ENCODE measurements at regions not wholly inside any gene's neighbourhood (a gene's known extent, or its start where the extent isn't known, plus 50 kb on each side); places are given as distances from the start of the nearest gene placed in this dataset.

- H3K27ac Mint-ChIP-seq = no peak overlapping the region
Measured at GRCh38 chrX:8067754-8068462, 103.2 kb downstream of the VCX2 start.

GRCh38 chrX:8052909-8053308 is 118.2 kb downstream of the VCX2 start:
- Mint-ChIP-seq H3K4me1 (no peaks in the 10 kb centered on the region), H3K9me3 (peaks cover 0 to 2% (median 0%) of the 10 kb centered on the region in 5 donors), H3K27me3 (no peaks in the 10 kb centered on the region), H3K4me3 (no peak overlapping the region), H3K36me3 (no peaks in the 10 kb centered on the region), H3K27ac (no peak overlapping the region)
- POLR2A ChIA-PET = no interaction called here
- H3K27ac ChIP-seq (ENCODE audit: low read depth, low read length) = no peak overlapping the region
- H3K4me3 ChIP-seq (ENCODE audit: low read length) = no peak overlapping the region
- CTCF ChIA-PET = no interaction called here
- DNase-seq = no peak
- H3K9me3 ChIP-seq (ENCODE audit: low read length) = no peaks in the 10 kb centered on the region
- no peaks in the 10 kb centered on the region for H3K27me3 ChIP-seq (ENCODE audit: insufficient read depth, low read length, poor library complexity, severe bottlenecking)
- H3K36me3 ChIP-seq (ENCODE audit: insufficient read depth, low read length) = no peaks in the 10 kb centered on the region
- H3K4me1 ChIP-seq (ENCODE audit: insufficient read depth, low read length) = no peaks in the 10 kb centered on the region

More at GRCh38 chrX:8067754-8068462, 103.2 kb downstream of the VCX2 start:
- Mint-ChIP-seq H3K4me3 (no peak overlapping the region), H3K4me1 (no peaks in the 10 kb centered on the region), H3K27me3 (no peaks in the 10 kb centered on the region), H3K36me3 (peaks cover 0 to 6% (median 0%) of the 10 kb centered on the region in 3 donors), H3K9me3 (peaks cover 0 to 3% (median 0%) of the 10 kb centered on the region in 5 donors)
- no peaks in the 10 kb centered on the region for H3K27me3 ChIP-seq (ENCODE audit: insufficient read depth, low read length, poor library complexity, severe bottlenecking)
- ChIA-PET POLR2A (no interaction called here), CTCF (no interaction called here)
- no peaks in the 10 kb centered on the region for H3K36me3 ChIP-seq (ENCODE audit: insufficient read depth, low read length)
- no peaks in the 10 kb centered on the region for H3K4me1 ChIP-seq (ENCODE audit: insufficient read depth, low read length)
- H3K27ac ChIP-seq (ENCODE audit: low read depth, low read length) = no peak overlapping the region
- no peaks in the 10 kb centered on the region for H3K9me3 ChIP-seq (ENCODE audit: low read length)
- no peak overlapping the region for H3K4me3 ChIP-seq (ENCODE audit: low read length)
- no peak for DNase-seq

- H3K4me3 Mint-ChIP-seq = no peak overlapping the region
- CTCF ChIA-PET = no interaction called here
- H3K4me3 ChIP-seq (ENCODE audit: low read length) = no peak overlapping the region
- peaks cover 0 to 4% of the 10 kb centered on the region in 2 donors for H3K27me3 Mint-ChIP-seq
- no peak for DNase-seq
- no peaks in the 10 kb centered on the region for H3K9me3 ChIP-seq (ENCODE audit: low read length)
- H3K4me1 ChIP-seq (ENCODE audit: insufficient read depth, low read length) = no peaks in the 10 kb centered on the region
- no peak overlapping the region for H3K27ac Mint-ChIP-seq
- no peaks in the 10 kb centered on the region for H3K27me3 ChIP-seq (ENCODE audit: insufficient read depth, low read length, poor library complexity, severe bottlenecking)
- peaks cover 0 to 3% (median 0%) of the 10 kb centered on the region in 5 donors for H3K9me3 Mint-ChIP-seq
- no peaks in the 10 kb centered on the region for H3K36me3 ChIP-seq (ENCODE audit: insufficient read depth, low read length)
- no peaks in the 10 kb centered on the region for H3K4me1 Mint-ChIP-seq
- peaks cover 0 to 6% (median 0%) of the 10 kb centered on the region in 3 donors for H3K36me3 Mint-ChIP-seq
- POLR2A ChIA-PET = no interaction called here
- no peak overlapping the region for H3K27ac ChIP-seq (ENCODE audit: low read depth, low read length)
Measured at GRCh38 chrX:8049827-8050226, 121.2 kb downstream of the VCX2 start.

- Histone ChIP-seq H3K36me3 (ENCODE audit: insufficient read depth, low read length) (no peaks in the 10 kb centered on the region), H3K4me3 (ENCODE audit: low read length) (no peak overlapping the region), H3K27me3 (ENCODE audit: insufficient read depth, low read length, poor library complexity, severe bottlenecking) (no peaks in the 10 kb centered on the region), H3K4me1 (ENCODE audit: insufficient read depth, low read length) (no peaks in the 10 kb centered on the region), H3K27ac (ENCODE audit: low read depth, low read length) (no peak overlapping the region), H3K9me3 (ENCODE audit: low read length) (no peaks in the 10 kb centered on the region)
- no peak overlapping the region for H3K27ac Mint-ChIP-seq
- H3K27me3 Mint-ChIP-seq = peaks cover 3 to 4% of the 10 kb centered on the region in 2 donors
- H3K9me3 Mint-ChIP-seq = peaks cover 0 to 3% (median 1%) of the 10 kb centered on the region in 5 donors
- CTCF ChIA-PET = no interaction called here
- H3K4me3 Mint-ChIP-seq = no peak overlapping the region
- H3K36me3 Mint-ChIP-seq = peaks cover 0 to 9% (median 0%) of the 10 kb centered on the region in 3 donors
- POLR2A ChIA-PET = no interaction called here
- DNase-seq = no peak
- H3K4me1 Mint-ChIP-seq = no peaks in the 10 kb centered on the region
Measured at GRCh38 chrX:8048466-8048865, 121.3 kb upstream of the PNPLA4 start.

GRCh38 chrX:8044947-8045346 is 117.7 kb upstream of the PNPLA4 start:
- H3K4me1 Mint-ChIP-seq = no peaks in the 10 kb centered on the region
- no peak overlapping the region for H3K4me3 Mint-ChIP-seq
- H3K27me3 ChIP-seq (ENCODE audit: insufficient read depth, low read length, poor library complexity, severe bottlenecking) = no peaks in the 10 kb centered on the region
- peaks cover 0 to 9% (median 0%) of the 10 kb centered on the region in 3 donors for H3K36me3 Mint-ChIP-seq
- no peaks in the 10 kb centered on the region for H3K9me3 ChIP-seq (ENCODE audit: low read length)
- H3K27ac ChIP-seq (ENCODE audit: low read depth, low read length) = no peak overlapping the region
- H3K27me3 Mint-ChIP-seq = peaks cover 3 to 4% of the 10 kb centered on the region in 2 donors
- no peak for DNase-seq
- ChIA-PET CTCF (no interaction called here), POLR2A (no interaction called here)
- H3K27ac Mint-ChIP-seq = no peak overlapping the region
- no peak overlapping the region for H3K4me3 ChIP-seq (ENCODE audit: low read length)
- H3K36me3 ChIP-seq (ENCODE audit: insufficient read depth, low read length) = no peaks in the 10 kb centered on the region
- H3K9me3 Mint-ChIP-seq = peaks cover 0 to 3% (median 1%) of the 10 kb centered on the region in 5 donors
- no peaks in the 10 kb centered on the region for H3K4me1 ChIP-seq (ENCODE audit: insufficient read depth, low read length)

DNA sequence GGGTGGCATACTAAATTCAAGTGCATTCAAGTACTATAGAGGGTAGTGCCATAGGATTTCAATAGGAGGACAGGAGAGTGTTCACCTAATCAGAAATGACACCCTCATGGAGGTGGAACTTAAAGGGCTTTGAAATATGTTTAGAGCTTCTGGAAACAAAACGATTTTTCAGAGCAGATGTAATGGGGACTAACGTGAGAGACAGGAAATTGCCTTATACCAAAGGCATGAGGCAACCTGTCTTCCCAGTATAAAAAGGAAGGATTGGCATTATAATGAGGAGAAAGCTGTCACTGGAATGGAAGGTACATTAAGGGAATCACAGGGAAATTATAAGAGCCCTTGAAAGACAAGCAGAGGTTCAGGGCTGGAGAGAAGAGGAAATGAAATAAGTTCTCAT is 116.3 kb upstream of the PNPLA4 start:
- H3K27me3 Mint-ChIP-seq = peaks cover 3 to 4% of the 10 kb centered on the region in 2 donors
- H3K9me3 Mint-ChIP-seq = peaks cover 0 to 3% (median 1%) of the 10 kb centered on the region in 5 donors
- Histone ChIP-seq H3K27me3 (ENCODE audit: insufficient read depth, low read length, poor library complexity, severe bottlenecking) (no peaks in the 10 kb centered on the region), H3K27ac (ENCODE audit: low read depth, low read length) (no peak overlapping the region), H3K4me3 (ENCODE audit: low read length) (no peak overlapping the region), H3K36me3 (ENCODE audit: insufficient read depth, low read length) (no peaks in the 10 kb centered on the region), H3K9me3 (ENCODE audit: low read length) (no peaks in the 10 kb centered on the region), H3K4me1 (ENCODE audit: insufficient read depth, low read length) (no peaks in the 10 kb centered on the region)
- DNase-seq = no peak
- H3K36me3 Mint-ChIP-seq = peaks cover 0 to 9% (median 0%) of the 10 kb centered on the region in 3 donors
- ChIA-PET POLR2A (no interaction called here), CTCF (no interaction called here)
- H3K4me1 Mint-ChIP-seq = peaks cover 2 to 3% (median 2%) of the 10 kb centered on the region in 3 donors
- H3K27ac Mint-ChIP-seq = no peak overlapping the region
- no peak overlapping the region for H3K4me3 Mint-ChIP-seq

GRCh38 chrX:8043121-8043520 is 115.9 kb upstream of the PNPLA4 start:
- H3K9me3 ChIP-seq (ENCODE audit: low read length) = no peaks in the 10 kb centered on the region
- DNase-seq = no peak
- H3K36me3 Mint-ChIP-seq = peaks cover 0 to 9% (median 0%) of the 10 kb centered on the region in 3 donors
- CTCF ChIA-PET = no interaction called here
- no peaks in the 10 kb centered on the region for H3K27me3 ChIP-seq (ENCODE audit: insufficient read depth, low read length, poor library complexity, severe bottlenecking)
- no peaks in the 10 kb centered on the region for H3K4me1 ChIP-seq (ENCODE audit: insufficient read depth, low read length)
- H3K27ac ChIP-seq (ENCODE audit: low read depth, low read length) = no peak overlapping the region
- H3K36me3 ChIP-seq (ENCODE audit: insufficient read depth, low read length) = no peaks in the 10 kb centered on the region
- H3K27me3 Mint-ChIP-seq = peaks cover 3 to 4% of the 10 kb centered on the region in 2 donors
- no peak overlapping the region for H3K4me3 ChIP-seq (ENCODE audit: low read length)
- H3K27ac Mint-ChIP-seq = no peak overlapping the region
- peaks cover 6 to 7% (median 7%) of the 10 kb centered on the region in 3 donors for H3K4me1 Mint-ChIP-seq
- H3K4me3 Mint-ChIP-seq = no peak overlapping the region
- POLR2A ChIA-PET = no interaction called here
- peaks cover 0 to 3% (median 1%) of the 10 kb centered on the region in 5 donors for H3K9me3 Mint-ChIP-seq

GRCh38 chrX:8042304-8042703 is 115.1 kb upstream of the PNPLA4 start:
- no peak overlapping the region for H3K4me3 Mint-ChIP-seq
- no peak overlapping the region for H3K27ac Mint-ChIP-seq
- H3K4me1 ChIP-seq (ENCODE audit: insufficient read depth, low read length) = no peaks in the 10 kb centered on the region
- ChIA-PET CTCF (no interaction called here), POLR2A (no interaction called here)
- peaks cover 3 to 4% of the 10 kb centered on the region in 2 donors for H3K27me3 Mint-ChIP-seq
- H3K4me1 Mint-ChIP-seq = peaks cover 14 to 15% (median 15%) of the 10 kb centered on the region in 3 donors
- peaks cover 0 to 9% (median 0%) of the 10 kb centered on the region in 3 donors for H3K36me3 Mint-ChIP-seq
- H3K27me3 ChIP-seq (ENCODE audit: insufficient read depth, low read length, poor library complexity, severe bottlenecking) = no peaks in the 10 kb centered on the region
- H3K9me3 Mint-ChIP-seq = peaks cover 0 to 3% (median 1%) of the 10 kb centered on the region in 5 donors
- no peaks in the 10 kb centered on the region for H3K36me3 ChIP-seq (ENCODE audit: insufficient read depth, low read length)
- no peaks in the 10 kb centered on the region for H3K9me3 ChIP-seq (ENCODE audit: low read length)
- DNase-seq = no peak
- H3K4me3 ChIP-seq (ENCODE audit: low read length) = no peak overlapping the region
- no peak overlapping the region for H3K27ac ChIP-seq (ENCODE audit: low read depth, low read length)
